GM12878 (cell line): ENCODE measurements at regions not wholly inside any gene's neighbourhood (a gene's known extent, or its start where the extent isn't known, plus 50 kb on each side); places are given as distances from the start of the nearest gene placed in this dataset.

Source experiments
- ATAC-seq: fragments of 200-7000 bp; cut with Tn5 transposase; 3 replicates; pipeline ENCODE4 v1.9.1; 2020; ENCODE audit warnings: mild to moderate bottlenecking, moderate library complexity
- BruUV-seq: library from RNA; stranded (reverse); fragments of 400-500 nt; replicated peaks from 2 replicates; lab custom pipeline; 2021; lab: Mats Ljungman, UMichigan
- CTCF ChIA-PET: fragments of 300-600 bp; sonication (Branson Sonifier 250); formaldehyde crosslinking; extraction: SDS; loops from one replicate; lab custom pipeline; 2021; ENCODE audit warnings: inconsistent platforms; lab: Yijun Ruan, JAX
- POLR2A ChIA-PET: fragments of 350-600 bp; formaldehyde crosslinking; extraction: SDS; loops from one replicate; lab custom pipeline; 2021; ENCODE audit warnings: inconsistent platforms; lab: Charles Lee
- RAD21 ChIA-PET: fragments of 300-600 bp; sonication (Branson Sonifier 250); formaldehyde crosslinking; loops from one replicate; lab custom pipeline; 2023; ENCODE audit warnings: antibody characterized with exemption; ENCODE audit not compliant: unreplicated experiment; lab: Charles Lee
- SMC1A ChIA-PET: fragments of 300-600 bp; sonication (Branson Sonifier 250); formaldehyde crosslinking; loops from one replicate; lab custom pipeline; 2023; ENCODE audit not compliant: unreplicated experiment, uncharacterized antibody; lab: Charles Lee
- DNase-seq: peaks from one replicate; pipeline ENCODE4 v3.0.0-alpha.2; 2011; ENCODE audit warnings: low read depth, low spot score
- FAIRE-seq: peaks from 3 replicates; lab custom pipeline; 2011; peaks lifted over from hg19 to GRCh38; lab: Jason Lieb, UNC
- H2AFZ ChIP-seq: 2 replicates; pipeline ENCODE4 v1.6.0; 2011; ENCODE audit warnings: low read depth, low read length, control low read depth; ENCODE audit not compliant: control insufficient read depth
- H3K27ac ChIP-seq: 2 replicates; pipeline ENCODE4 v1.5.1; 2011; ENCODE audit warnings: control low read depth; ENCODE audit not compliant: control insufficient read depth, insufficient read depth
- H3K27me3 ChIP-seq, 2 experiments: replicated peaks in 1 of 2; 2 replicates each; pipeline versions ENCODE4 v1.6.0 to v1.6.1; 2011; ENCODE audit warnings: low read length in 1 of 2; ENCODE audit not compliant: control insufficient read depth in 2 of 2, insufficient read depth in 2 of 2
- H3K36me3 ChIP-seq, 2 experiments: 2 replicates each; pipeline ENCODE4 v1.5.1; 2011; ENCODE audit warnings: low read length in 1 of 2; ENCODE audit not compliant: control insufficient read depth in 2 of 2, insufficient read depth in 2 of 2
- H3K4me1 ChIP-seq: 2 replicates; pipeline ENCODE4 v1.6.1; 2011; ENCODE audit warnings: mild to moderate bottlenecking, low read length, moderate library complexity, mixed read lengths; ENCODE audit not compliant: control insufficient read depth, insufficient read depth
- H3K4me2 ChIP-seq: 2 replicates; pipeline ENCODE4 v1.6.0; 2011; ENCODE audit warnings: control low read depth; ENCODE audit not compliant: control insufficient read depth, insufficient read depth
- H3K4me3 ChIP-seq: fragments of 200-600 bp; sonication (generic); 2 replicates; pipeline ENCODE4 v1.5.1; 2016
- H3K79me2 ChIP-seq: 2 replicates; pipeline ENCODE4 v1.6.0; 2011; ENCODE audit warnings: low read length; ENCODE audit not compliant: control insufficient read depth, insufficient read depth
- H3K9ac ChIP-seq: 2 replicates; pipeline ENCODE4 v1.8.0; 2011; ENCODE audit warnings: low read length, control low read depth, mixed read lengths; ENCODE audit not compliant: control insufficient read depth, insufficient read depth
- H3K9me3 ChIP-seq: replicated peaks from 3 replicates; pipeline ENCODE4 v1.5.1; 2011; ENCODE audit warnings: mild to moderate bottlenecking, low read length; ENCODE audit not compliant: control insufficient read depth, insufficient read depth
- H4K20me1 ChIP-seq: 2 replicates; pipeline ENCODE4 v1.6.0; 2011; ENCODE audit not compliant: control insufficient read depth, insufficient read depth
- BACH1 ChIP-seq: fragments of 450-650 bp; IDR thresholded peaks from 2 replicates; pipeline ENCODE4 v1.6.1; 2017; ENCODE audit warnings: mild to moderate bottlenecking, borderline replicate concordance
- CREM ChIP-seq: IDR thresholded peaks from 2 replicates; pipeline ENCODE4 v1.6.1; 2014; ENCODE audit warnings: antibody characterized with exemption, low read depth
- ESRRA ChIP-seq: IDR thresholded peaks from 2 replicates; pipeline ENCODE4 v1.6.1; 2012; ENCODE audit warnings: mild to moderate bottlenecking, low read length, improper control_type of control experiment
- NRF1 ChIP-seq: conservative IDR thresholded peaks from 2 replicates; pipeline ENCODE4 v1.6.1; 2011; ENCODE audit warnings: mild to moderate bottlenecking, low read depth, low read length, improper control_type of control experiment
- RBBP5 ChIP-seq: fragments of 200-600 bp; sonication (generic); conservative IDR thresholded peaks from 2 replicates; pipeline ENCODE4 v1.6.1; 2016
- SPI1 ChIP-seq: IDR thresholded peaks from 2 replicates; pipeline ENCODE4 v1.6.1; 2011; ENCODE audit warnings: low read depth, mild to moderate bottlenecking, low read length, moderate library complexity, borderline replicate concordance; ENCODE audit not compliant: insufficient read depth
- SUZ12 ChIP-seq: fragments of 200-600 bp; sonication (generic); IDR thresholded peaks from one replicate; pipeline ENCODE4 v1.6.1; 2018; ENCODE audit warnings: antibody characterized with exemption, mild to moderate bottlenecking; ENCODE audit not compliant: unreplicated experiment
- TCF12 ChIP-seq: IDR thresholded peaks from 2 replicates; pipeline ENCODE4 v1.6.1; 2011; ENCODE audit warnings: low read depth, mild to moderate bottlenecking, low read length
- ZZZ3 ChIP-seq: IDR thresholded peaks from 2 replicates; pipeline ENCODE4 v1.6.1; 2011; ENCODE audit warnings: low read depth; ENCODE audit not compliant: control insufficient read depth, insufficient read length
- WGBS: methylation state at CpG from one replicate; pipeline ENCODE4 v1.1.6; 2016; ENCODE audit warnings: low lambda C conversion rate; ENCODE audit not compliant: insufficient replicate concordance, insufficient coverage; ENCODE audit errors: missing lambda C conversion rate; 5-methylcytosine and 5-hydroxymethylcytosine counted together
- in situ Hi-C: fragments of 300-500 bp; cut with MboI; formaldehyde crosslinking; loops from 9 replicates; pipeline ENCODE4 v1.14.3; 2018; ENCODE audit warnings: mixed read lengths
- intact Hi-C: fragments of 100-400 bp; cut with micrococcal nuclease; formaldehyde crosslinking; loops from one replicate; pipeline ENCODE4 v1.14.2; 2022; ENCODE audit not compliant: unreplicated experiment
- TF ChIP-seq, protein P1 (sequence below): fragments of 450-650 bp; IDR thresholded peaks from 2 replicates; pipeline ENCODE4 v1.6.1; 2017; ENCODE audit warnings: mild to moderate bottlenecking
- TF ChIP-seq, protein P2 (sequence below): fragments of 450-650 bp; formaldehyde crosslinking; IDR thresholded peaks from 2 replicates; pipeline ENCODE4 v1.5.0; 2022; ENCODE audit warnings: mild to moderate bottlenecking, missing genetic modification characterization
- TF ChIP-seq, protein P3 (sequence below): fragments of 450-650 bp; IDR thresholded peaks from 2 replicates; pipeline ENCODE4 v1.6.1; 2017; ENCODE audit warnings: low read depth, mild to moderate bottlenecking, moderate library complexity

DNA sequence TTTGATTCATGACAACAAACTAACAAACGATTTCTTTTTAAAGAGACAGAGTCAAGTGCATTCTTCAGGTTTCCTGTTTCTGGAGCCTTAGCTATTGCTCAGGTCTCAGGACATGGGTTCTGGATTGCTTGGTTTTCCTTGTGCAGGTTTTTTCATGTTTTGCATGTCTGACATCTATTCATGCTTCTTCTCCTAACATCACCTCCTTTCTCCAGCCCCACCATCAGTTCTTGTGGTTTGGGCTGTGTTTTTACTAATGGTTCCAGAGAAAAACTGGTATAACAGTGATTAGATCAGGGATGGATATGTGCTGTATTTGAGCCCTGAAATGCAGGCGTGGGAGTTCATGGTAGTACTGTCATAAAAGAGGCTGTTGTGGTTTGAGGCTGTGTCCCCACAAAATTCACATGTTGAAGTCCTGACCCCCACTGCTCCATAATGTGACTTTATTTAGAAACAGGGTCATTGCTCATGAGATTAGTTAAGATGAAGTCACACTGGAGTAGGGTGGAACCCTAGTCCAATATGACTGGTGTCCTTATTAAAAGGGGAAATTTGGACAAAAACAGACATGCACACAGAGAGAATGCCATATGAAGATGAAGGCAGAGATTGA, 67.9 kb downstream of the IRX6 start (continued):
- TF ChIP-seq TCF12: no peak
- no peak for TF ChIP-seq RBBP5
- no peak for TF ChIP-seq ZZZ3
- TF ChIP-seq, all 136 proteins: peak for 0

DNA sequence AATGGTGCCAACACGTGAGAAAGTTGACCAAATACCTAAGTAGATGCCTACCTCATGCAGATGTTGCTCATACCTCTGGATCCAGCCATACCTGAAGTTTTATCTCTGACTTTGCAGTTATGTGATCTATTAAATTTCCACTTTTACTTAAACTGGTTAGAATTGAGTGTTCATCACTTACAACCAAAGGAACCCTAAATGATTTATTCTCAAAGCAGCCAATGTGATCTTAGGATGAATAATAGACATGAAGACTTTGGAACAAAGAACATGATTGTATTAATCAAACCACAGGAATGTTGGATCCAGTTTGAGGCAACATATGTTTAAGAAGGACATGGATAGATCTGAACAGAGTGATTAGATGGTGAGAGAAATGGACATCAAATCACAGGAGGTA, 68.7 kb downstream of the IRX6 start:
- no peak for ATAC-seq
- WGBS: 6% methylated on average over 1 of the region's 1 CpG
- ChIA-PET POLR2A (no interaction called here), SMC1A (no interaction called here)
- BruUV-seq: no TSS peak
- intact Hi-C loops: no loop called here
- Histone ChIP-seq H3K27me3 (no peaks in the 10 kb centered on the region), H3K9me3 (no peaks in the 10 kb centered on the region)
- FAIRE-seq: no peak
- no peak for TF ChIP-seq CREM
- no peak for TF ChIP-seq ESRRA
- TF ChIP-seq BACH1: no peak
- no peak for TF ChIP-seq SPI1
- TF ChIP-seq, protein P1, sequence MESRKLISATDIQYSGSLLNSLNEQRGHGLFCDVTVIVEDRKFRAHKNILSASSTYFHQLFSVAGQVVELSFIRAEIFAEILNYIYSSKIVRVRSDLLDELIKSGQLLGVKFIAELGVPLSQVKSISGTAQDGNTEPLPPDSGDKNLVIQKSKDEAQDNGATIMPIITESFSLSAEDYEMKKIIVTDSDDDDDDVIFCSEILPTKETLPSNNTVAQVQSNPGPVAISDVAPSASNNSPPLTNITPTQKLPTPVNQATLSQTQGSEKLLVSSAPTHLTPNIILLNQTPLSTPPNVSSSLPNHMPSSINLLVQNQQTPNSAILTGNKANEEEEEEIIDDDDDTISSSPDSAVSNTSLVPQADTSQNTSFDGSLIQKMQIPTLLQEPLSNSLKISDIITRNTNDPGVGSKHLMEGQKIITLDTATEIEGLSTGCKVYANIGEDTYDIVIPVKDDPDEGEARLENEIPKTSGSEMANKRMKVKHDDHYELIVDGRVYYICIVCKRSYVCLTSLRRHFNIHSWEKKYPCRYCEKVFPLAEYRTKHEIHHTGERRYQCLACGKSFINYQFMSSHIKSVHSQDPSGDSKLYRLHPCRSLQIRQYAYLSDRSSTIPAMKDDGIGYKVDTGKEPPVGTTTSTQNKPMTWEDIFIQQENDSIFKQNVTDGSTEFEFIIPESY: no peak
- no peak for TF ChIP-seq SUZ12
- no peak for TF ChIP-seq NRF1
- TF ChIP-seq, protein P2, sequence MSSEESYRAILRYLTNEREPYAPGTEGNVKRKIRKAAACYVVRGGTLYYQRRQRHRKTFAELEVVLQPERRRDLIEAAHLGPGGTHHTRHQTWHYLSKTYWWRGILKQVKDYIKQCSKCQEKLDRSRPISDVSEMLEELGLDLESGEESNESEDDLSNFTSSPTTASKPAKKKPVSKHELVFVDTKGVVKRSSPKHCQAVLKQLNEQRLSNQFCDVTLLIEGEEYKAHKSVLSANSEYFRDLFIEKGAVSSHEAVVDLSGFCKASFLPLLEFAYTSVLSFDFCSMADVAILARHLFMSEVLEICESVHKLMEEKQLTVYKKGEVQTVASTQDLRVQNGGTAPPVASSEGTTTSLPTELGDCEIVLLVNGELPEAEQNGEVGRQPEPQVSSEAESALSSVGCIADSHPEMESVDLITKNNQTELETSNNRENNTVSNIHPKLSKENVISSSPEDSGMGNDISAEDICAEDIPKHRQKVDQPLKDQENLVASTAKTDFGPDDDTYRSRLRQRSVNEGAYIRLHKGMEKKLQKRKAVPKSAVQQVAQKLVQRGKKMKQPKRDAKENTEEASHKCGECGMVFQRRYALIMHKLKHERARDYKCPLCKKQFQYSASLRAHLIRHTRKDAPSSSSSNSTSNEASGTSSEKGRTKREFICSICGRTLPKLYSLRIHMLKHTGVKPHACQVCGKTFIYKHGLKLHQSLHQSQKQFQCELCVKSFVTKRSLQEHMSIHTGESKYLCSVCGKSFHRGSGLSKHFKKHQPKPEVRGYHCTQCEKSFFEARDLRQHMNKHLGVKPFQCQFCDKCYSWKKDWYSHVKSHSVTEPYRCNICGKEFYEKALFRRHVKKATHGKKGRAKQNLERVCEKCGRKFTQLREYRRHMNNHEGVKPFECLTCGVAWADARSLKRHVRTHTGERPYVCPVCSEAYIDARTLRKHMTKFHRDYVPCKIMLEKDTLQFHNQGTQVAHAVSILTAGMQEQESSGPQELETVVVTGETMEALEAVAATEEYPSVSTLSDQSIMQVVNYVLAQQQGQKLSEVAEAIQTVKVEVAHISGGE (CRISPR knock-in tag): no peak
- TF ChIP-seq, protein P3, sequence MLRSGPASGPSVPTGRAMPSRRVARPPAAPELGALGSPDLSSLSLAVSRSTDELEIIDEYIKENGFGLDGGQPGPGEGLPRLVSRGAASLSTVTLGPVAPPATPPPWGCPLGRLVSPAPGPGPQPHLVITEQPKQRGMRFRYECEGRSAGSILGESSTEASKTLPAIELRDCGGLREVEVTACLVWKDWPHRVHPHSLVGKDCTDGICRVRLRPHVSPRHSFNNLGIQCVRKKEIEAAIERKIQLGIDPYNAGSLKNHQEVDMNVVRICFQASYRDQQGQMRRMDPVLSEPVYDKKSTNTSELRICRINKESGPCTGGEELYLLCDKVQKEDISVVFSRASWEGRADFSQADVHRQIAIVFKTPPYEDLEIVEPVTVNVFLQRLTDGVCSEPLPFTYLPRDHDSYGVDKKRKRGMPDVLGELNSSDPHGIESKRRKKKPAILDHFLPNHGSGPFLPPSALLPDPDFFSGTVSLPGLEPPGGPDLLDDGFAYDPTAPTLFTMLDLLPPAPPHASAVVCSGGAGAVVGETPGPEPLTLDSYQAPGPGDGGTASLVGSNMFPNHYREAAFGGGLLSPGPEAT: no peak
- TF ChIP-seq, all 136 proteins: peak for 0
- H3K79me2 ChIP-seq: no peaks in the 10 kb centered on the region
- no peak overlapping the region for H2AFZ ChIP-seq
- no peak overlapping the region for H3K4me2 ChIP-seq
- no peaks in the 10 kb centered on the region; the same call in 1 of the 2 replicates for H4K20me1 ChIP-seq
- H3K4me3 ChIP-seq: no peak overlapping the region
- H3K4me1 ChIP-seq: no peaks in the 10 kb centered on the region
- in situ Hi-C loops: no loop called here
- DNase-seq: no peak
- no peak overlapping the region for H3K27ac ChIP-seq
- ChIA-PET RAD21 (no interaction called here), CTCF (no interaction called here)
- H3K9ac ChIP-seq: no peak overlapping the region
- H3K36me3 ChIP-seq: no peaks in the 10 kb centered on the region
